SKM-1 (cell line): ENCODE measurements at regions not wholly inside any gene's neighbourhood (a gene's known extent, or its start where the extent isn't known, plus 50 kb on each side); places are given as distances from the start of the nearest gene placed in this dataset.

Experiments used
- DNase-seq: peaks from one replicate; lab custom pipeline; 2025; ENCODE audit not compliant: unreplicated experiment; lab: John Stamatoyannopoulos, UW

DNA sequence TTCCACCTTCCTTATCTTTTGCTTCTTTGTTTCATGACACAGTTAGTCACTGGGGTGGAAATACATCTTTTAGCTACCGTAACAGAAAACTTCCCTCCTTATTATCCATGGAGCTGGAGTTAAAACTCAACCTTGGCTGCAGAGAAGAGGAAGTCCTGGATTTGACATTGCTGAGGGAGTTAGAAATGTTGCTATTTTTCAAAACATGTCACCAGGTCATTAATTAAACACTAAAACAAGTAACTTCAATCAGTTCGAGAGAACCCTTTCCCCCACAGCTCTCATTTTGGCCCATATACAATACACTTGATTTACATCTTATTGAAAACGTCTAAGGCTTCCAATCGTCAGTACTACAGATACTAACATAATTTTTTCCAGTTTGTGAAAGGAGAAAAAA, 237.9 kb upstream of the CD180 start:
- no peak for DNase-seq

DNA sequence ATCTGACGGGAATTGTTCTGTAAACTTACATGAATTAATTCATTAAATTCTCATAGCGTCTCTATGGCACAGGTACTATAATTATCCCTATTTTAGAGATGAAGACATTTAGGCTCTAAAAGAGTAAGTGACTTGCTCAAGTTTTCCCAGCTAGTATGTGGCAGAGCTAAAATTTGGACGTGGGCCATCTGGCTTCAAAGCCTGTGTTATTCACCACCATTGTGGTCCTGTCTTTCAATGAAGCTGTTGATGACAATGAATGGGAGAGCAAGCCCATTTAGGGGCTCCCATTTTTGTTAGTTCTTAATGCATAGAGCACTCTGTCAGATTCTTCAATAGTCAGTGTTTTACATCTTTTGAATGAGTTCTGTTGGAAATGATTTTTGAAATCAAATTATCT, 236.0 kb upstream of the CD180 start:
- DNase-seq = no peak

DNA sequence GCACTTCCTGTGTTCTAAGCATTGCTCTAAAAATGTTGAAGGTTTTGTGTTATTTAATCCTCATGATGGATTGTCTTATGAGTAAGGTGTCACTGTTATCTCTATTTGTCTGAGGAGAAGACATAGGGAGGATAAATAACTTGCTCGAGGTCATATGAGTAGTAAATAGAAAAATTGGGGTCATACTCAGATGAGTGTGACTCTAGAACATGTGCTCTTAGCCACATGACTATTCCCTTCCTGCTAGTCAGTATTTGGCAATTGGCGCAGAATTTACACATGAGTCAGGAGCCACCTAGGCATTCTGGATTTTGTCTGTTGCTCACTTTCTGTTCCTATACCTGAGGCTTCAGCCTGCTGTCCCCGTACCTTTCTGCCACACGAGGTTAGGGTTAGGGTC, 234.6 kb upstream of the CD180 start:
- DNase-seq = no peak

DNA sequence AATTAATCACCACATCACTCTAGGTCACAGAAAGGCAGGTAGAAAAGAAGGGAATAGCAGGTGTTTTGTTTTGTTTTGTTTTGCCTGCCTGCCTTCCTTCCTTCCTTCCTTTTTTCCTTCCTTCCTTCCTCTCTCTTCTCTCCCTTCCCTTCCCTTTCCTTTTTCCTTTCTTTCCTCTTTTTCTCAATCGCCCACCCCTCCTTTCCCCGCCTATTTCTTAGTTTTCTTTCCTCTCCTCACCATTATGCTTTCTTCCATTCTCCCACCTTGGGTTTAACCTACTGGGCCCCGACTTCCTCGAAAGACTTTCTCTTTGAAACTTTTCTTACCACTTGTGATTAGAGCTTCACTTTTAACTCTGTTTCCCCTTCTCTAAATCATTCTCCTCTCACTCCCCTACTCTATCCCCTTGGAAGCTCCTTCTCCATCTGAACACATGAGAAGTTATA, 231.3 kb upstream of the CD180 start:
- no peak for DNase-seq

DNA sequence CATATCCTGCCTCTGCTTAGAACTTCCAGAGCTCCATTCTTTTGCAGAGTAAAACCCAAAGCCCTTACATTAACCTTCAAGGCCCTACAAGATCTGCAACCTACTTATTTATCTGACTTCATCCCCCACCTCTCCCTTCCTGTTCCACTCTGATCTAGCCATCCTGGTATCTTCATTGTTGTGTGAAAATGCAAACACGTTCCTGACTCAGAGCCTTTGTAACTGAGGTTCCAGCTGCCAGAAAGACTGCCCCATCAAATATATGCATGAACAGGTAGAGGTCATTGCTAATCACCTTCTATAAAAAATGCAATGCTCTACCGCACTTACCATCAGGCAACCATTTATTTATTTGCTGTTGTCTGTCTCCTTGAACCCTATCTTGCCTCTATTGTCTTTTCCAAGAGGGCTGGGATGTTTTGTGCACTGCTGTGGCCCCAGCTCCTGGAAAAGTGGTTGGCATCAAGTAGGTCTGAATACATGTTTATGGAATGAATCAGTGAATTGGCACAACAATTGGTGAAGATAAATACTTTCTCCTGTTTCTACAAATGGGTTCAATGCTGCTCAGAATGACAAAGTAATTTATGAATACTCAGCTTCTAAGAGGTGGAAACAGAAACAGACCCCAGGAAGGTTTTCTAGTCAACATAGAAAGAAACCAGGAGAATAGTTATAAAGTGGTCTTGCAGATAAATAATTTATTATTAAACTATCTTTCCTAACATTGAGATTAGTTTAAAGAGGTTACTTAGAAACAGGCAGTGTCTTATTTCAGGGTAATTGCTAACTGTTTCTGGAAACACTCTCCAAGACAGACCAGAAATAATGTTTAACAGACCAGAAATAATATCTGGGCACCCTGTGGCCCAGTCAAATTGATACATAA, 230.6 kb upstream of the CD180 start:
- DNase-seq = no peak

DNA sequence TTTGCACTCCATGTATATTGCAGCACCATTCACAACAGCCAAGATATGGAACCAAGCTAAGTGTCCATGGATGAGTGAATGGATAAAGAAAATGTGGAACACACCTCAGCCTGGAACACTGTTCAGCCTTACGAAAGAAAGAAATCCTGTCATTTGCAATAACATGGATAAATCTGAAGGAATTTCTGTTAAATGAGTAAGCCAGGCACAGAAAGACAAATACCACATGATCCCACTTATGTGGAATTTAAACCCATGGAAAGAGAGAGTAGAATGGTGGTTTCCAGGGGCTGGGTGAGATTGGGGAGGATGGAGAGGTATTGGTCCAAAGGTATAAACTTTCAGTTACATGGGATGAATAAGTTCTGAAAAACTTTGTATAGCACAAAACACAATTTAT, 228.9 kb upstream of the CD180 start:
- DNase-seq = no peak

DNA sequence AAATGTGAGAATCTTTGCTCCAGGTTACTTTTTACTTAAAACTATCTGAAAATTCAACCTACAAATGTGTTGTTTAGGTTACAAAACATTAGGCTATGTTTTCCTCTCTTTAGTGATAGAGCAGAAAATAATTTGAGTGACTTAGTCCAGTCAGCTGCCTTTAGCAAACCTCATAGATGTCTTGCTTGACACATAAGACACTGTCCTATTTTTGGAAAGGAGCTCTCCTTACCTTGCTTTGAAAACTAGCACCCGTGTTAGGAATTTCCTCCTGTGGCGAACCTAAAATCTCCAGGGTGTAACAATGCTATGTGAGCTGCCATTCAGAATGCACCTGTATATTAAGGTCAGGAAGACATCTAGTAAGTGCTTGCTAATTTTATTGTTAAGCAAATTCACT, 221.2 kb upstream of the CD180 start:
- DNase-seq = no peak

DNA sequence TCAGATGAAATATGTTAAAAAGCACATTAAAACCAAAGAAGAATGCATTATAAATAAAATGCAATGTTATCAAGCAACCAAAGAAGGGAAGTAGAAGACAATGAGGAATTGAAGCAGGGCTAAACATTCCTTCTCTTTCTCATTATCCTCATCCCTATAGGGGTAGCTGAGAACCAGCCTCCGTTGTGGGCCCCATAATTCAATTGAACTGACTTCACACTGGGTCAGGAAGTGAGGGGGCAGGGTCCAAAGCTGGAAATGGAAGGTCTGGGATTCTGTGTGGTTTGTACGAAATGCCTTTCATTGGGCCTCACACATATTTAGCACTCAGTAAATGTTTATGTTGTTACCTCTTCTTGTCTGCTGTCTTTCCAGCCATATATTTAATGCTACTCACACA, 220.4 kb upstream of the CD180 start:
- DNase-seq = no peak

DNA sequence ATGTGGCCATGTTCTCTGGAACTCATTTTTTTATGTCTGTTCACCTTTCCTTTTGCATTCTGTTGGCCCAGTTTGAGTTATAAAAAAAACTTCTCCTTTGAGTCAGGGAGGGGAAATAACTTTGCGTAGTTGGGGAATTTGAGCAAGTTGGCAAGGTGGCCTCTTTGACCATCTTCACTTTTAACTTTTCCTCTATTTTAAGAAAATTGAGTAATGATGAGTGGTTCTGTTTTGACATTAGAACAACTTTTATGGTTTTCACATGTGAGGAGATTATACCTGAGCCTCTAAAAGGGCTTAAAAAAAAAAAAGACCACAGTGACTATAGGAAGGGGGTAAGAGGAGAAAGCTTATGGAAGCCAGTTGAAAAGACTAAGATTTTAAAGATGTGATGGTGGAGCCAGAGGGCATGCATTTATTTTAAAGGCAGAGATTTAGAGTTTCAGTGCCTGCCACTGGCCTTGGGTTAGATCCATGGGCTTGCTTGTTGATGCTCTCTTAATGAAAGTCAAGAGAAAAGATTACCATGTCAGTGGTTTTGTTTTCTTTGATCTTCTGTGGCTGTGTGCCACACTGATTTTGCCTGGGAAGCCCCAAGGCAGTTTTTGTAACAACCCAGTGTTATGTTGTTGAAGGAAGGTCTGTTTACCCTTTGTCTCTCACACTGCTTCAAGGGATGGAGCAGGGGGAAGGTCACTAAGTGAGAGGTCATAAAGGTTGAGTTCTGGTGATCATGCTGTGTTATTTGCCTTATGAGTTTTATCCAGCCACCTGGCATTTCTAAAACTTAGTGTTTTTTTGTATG, 219.7 kb upstream of the CD180 start:
- no peak for DNase-seq

DNA sequence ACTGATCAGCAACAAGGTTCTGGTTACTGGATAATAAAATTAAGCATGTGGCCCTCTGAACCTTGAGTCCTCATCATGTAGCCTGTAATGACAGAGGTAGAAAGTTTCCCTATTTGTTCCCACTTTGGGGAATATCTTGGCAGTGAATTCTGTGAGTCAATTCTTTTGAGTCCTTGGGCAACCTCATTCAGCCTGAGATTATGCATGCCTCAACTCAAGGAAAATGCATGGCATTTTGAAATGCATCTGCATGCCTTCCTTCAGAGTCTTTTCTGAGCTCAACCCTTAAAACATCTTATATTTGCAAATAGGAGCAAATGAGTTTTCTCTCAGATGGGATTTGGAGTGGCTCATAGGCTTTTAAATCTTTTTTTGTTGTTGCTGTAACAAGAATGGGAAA, 218.1 kb upstream of the CD180 start:
- no peak for DNase-seq

DNA sequence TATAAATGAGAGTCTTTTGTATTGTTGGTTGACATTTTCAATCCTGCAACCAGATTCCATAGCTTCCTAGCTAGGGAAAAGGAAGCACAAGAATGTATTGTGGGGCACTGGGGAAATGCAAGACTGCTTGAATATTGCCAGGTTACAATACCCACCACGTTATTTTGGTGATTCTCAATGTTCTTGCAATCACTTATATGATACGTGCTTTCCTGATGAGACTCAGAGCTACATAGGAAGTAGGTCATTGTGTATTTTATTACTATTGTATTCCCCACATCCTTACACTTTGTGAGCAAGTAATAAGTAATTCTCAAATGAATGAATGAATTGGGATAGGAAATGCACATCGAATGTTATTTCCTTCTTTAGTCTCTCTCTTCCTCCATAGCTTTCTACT, 217.1 kb upstream of the CD180 start:
- no peak for DNase-seq

DNA sequence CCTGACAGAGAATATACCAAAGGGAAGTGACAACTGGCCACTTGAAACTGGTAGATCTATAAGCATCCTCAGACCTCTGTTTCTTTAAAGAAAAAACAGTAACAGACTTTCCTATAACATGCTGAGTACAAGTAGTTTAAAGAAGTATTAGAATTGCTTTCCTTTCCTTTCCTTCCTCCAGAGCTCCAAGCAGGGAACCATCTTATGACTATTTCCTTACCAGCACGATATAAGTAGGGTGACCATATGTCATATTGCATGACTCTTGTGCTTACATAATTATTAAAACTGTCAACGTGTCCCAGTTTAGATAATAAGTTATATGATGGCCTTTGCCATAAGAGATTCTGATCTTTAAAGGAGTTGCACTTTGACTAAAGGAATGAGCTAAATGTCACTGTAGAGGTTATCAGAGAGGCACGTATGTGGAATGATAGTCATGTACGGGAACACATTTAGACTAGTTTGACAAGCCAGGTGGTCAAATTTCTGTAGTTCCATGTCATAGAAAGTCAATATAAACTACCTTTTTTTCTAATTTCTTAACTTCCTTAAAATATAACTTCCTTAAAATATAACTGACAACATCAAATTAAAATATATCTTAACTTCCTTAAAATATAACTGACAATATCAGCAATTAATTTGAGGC, 212.7 kb upstream of the CD180 start:
- no peak for DNase-seq

DNA sequence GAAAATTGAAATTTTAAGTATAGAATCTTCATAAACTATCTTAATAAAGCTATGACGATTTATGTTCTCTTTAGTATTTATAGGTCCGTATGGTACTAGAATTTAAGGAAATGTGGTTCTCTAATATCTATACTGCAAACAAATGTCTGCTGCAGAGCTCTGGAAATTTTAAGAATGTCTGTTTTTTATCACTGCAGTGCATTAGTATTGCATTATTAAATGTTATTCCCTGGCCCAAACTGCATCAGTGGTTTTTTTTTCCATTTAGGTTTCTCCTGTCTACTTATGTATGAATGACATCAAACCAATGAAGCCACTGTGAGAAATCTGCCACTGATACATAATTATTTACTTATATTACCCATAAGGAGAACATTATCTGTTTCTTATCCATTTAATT, 211.4 kb upstream of the CD180 start:
- DNase-seq = no peak

DNA sequence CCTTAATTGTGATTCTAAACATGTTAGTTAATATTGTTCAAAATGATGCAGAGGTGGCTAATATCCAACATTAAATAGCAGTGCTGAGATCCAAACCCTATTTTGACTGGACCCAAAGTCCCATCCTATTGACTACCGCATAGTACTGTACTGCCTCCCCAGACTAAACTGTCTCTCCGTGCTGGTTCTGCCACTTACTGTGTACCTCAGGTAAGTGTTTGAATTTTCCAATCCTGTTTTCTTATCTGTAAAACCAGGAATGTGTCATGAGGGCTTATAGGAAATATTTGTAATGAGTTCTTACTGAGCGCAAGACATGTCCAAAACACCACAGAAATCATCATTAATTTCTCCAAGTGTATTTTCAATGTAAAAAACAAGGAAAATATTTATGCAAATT, 209.2 kb upstream of the CD180 start:
- no peak for DNase-seq

DNA sequence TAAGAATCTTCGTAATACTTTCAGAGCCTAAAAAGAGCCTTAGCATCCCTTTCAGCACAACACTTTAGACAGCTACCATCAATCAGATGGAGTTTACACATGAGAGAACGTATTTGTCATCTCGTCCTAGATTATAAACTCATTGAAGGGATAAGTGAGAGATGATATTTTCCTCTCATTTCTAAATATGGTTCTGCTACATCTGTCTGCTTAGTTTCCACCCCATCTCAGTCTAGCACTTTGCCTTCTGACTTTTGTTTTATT, 208.4 kb upstream of the CD180 start:
- DNase-seq = no peak

DNA sequence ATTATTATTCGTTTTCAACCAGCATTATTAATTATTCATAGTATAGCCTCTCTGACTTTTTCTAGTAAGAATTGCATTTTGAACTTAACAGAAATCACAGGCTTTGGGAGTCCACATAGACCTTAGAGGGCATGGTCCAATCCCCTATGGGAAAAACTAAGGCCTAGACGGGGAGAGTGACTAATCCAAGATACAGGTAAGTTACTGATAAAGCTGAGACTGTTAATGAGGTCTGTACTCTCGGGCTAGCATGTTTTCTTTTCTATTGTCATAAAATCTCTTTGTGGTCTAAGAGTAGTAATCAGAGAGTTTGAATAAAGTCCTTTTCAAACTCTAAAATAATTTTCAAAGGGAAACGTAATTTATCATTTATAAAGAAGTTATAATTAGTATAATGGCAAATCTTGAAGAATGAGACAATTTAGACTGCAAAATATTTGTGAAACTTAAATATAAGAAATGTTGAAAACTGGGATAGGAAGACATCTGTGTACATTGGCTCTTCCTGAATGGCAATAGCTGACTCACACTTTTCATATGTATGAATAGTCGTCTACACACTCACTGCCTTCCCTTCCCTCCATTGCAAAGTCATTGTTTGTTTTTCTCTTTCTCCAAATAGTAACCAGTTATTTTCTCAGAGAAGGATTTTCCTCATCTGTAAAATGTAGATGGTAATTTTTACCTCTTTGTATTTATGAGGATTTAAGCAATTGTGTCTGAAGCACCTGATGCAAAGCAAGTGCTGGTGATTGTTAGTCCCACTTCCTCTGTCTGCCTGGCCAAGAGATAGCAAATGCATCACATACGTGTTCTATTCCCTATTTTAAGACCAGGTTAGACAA, 207.9 kb upstream of the CD180 start:
- DNase-seq = no peak

DNA sequence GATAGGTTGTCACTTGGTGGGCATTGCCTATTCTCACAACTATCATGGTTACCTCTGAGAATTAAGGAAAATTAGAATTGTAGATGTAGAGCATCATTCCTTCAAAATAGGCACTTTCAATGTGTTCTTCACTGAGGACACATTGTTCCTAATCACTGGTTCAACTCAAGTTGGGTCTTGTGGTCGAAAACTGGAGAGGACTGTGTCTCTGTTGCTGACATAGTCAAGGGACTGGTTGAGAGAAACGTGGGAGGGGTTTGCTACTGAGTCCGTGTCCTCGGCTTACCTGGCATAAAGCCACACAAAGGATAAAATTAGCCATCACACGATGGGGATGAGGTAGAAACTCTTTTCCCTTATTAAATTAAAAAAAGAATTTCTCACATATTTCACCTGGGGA, 205.9 kb upstream of the CD180 start:
- no peak for DNase-seq

DNA sequence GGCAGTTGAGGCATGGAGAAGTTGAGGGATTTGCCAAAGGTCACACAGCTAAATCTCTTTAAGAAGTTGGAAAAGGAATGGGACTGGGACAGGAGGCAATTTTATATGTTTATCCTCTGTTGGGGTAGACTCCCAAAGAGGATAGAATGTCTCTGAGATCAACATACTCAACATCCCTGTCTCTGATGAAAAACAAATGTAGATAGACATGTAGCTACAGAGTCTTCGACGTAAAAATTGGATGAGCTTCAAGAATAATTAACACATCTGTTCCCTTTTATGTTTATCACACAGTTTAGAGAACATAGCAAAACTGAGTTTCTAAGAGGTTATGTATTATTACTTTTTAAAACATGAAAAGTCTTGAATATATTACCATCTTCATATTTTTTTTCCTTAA, 204.6 kb upstream of the CD180 start:
- no peak for DNase-seq

DNA sequence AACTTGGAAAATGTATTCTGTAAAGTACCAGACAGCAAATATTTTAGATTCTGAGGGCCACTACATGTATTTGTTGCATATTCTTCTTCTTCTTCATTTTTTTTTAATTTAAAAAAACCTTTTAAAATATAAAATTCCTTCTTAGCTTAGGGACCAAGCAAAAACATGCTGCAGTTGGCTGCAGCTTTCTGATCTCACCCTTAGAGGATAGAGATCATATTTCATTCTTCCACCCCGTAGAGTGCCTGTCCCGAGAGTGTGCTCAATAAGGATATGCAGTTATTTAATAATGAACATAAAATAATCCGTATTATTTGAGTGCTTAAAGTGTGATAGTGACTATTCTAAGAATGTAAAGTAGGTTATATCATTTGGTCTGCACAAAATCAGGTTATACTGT, 204.2 kb upstream of the CD180 start:
- DNase-seq = no peak

DNA sequence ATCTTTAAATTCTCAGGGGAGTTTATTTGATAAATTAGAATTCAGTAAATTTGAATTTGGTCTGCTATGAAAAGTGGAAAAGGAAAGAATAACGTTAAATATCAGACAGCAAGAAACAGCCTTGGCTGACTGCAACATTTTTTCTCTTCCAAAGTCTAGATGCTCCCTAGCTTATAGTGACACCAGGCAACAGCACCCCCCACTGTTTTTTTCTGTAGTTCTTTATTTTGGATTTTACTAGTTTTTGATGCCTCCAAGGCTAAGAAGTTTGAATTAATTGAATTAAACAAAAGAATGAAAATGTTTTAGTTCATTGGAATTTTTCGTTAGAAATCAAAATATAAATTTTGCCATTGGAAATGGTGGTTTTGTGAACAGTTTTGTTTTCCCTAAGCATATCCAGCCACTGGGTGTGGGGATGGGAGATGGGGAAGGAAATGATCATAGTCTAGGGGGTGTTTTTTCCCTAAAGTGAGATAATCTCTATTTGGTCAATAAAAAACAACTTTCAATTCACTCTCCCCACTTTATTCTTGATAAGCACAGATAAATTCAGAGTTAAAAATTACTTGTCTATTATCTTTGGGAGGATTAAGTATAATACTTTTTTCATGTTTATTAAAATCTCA, 199.3 kb upstream of the CD180 start:
- DNase-seq = no peak

DNA sequence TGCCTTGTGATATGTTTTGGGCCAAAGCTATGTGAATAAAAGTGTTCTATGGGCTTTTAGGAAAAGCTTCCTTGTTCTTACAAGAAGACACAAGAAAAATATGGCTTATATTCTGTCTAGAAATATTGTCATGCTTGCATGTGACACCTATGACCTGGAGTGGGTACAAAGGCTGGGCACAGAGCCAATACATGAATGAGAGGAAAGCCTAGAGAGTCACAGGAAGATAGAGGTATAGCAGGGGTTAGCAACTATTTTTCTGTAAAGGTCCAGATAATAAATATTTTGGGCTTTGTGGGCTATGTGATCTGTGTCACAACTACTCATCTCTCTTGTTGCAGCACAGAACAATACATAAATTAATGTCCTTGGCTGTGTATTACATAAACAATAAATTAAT, 196.6 kb upstream of the CD180 start:
- DNase-seq = no peak
